Stimulated activated CD8-positive, alpha-beta memory T cell treated with anti-CD3 and anti-CD28 coated beads, Interleukin-15, amount 100 ng/mL, for 4 hours (primary cell): ENCODE measurements at regions not wholly inside any gene's neighbourhood (a gene's known extent, or its start where the extent isn't known, plus 50 kb on each side); places are given as distances from the start of the nearest gene placed in this dataset.

Experiments used
- DNase-seq, 2 donors: peaks; one replicate each; pipeline ENCODE4 v3.0.0-alpha.2; 2020; ENCODE audit warnings: low read depth in 2 of 2

DNA sequence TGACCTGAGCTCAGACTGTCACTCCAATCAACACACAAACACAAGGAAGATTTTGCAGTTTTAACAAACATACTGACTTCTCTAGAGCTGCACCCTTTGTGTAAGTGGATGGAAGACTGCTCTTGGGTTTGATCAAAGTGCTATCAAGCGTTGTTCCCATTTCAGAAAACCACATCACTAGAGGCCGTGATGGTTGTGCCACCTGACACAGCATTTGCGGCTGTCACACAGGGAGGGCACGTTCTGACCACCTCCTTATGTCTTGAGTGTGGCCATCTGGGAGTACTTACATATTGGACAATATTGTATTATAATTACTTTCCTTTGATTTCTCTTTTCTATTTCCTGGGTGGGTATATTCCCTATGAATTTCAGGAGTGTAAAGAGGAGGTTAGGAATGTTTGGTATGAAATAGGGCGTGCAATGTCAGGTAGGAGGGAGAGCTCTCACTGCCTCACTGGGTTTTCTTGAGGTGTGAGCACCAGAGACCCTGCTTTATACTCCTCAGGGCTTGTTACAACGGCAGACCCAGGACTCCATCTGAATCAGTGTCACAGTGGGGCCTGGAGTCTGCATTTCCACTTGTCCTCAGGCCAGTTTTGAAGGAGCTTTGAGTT, 74.3 kb downstream of the SYNE3 start:
- no peak for DNase-seq

GRCh38 chr14:95440951-95441350, 75.5 kb downstream of the SYNE3 start:
- no peak for DNase-seq

- no peak for DNase-seq
Measured at GRCh38 chr14:95440496-95440895, 76.0 kb downstream of the SYNE3 start.

DNA sequence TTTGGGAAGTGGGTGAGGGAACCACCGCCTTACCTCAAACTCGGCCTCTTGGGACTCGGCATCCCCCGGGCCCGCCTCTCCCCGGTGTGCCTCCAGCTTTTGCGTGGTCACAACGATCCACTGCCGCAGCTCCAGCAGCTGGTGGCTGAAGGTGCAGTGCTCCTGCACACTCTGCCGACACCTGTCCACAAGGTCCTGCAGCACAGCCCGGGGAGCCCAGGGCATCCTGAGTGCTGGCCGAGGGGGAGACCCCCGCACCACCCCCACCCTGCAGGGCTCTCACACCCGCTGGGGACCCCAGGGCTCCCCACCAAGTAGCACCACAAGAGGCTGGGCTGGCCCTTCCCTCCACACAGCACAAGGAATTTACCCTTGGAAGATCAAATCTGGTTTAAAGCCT, 76.6 kb downstream of the SYNE3 start:
- no peak for DNase-seq

GRCh38 chr14:95437715-95438114, 78.7 kb downstream of the SYNE3 start:
- DNase-seq = no peak

- no peak for DNase-seq
Measured at GRCh38 chr14:95436354-95436753, 80.1 kb downstream of the SYNE3 start.

DNA sequence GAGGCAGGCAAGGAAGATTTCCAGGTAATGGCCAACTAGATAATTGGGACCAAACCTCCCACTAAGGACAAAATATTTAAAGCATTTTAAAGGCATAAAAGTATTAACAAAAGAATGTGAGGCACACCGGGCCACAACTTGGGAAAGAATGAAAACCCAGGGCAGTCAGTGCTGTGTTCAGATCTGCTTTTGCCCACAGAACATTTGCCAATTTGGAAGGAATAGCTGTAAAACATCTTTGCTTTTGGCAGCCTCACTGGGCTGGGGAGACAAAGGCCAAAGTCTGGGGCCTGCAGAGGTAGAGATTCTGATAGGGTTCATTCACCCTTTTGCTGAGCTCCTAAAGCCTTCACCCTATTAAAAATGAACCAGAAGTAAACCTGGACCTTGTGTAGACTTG, 82.3 kb downstream of the SYNE3 start:
- no peak for DNase-seq

- no peak for DNase-seq
Measured at GRCh38 chr14:95433094-95433478, 83.4 kb downstream of the SYNE3 start.

DNA sequence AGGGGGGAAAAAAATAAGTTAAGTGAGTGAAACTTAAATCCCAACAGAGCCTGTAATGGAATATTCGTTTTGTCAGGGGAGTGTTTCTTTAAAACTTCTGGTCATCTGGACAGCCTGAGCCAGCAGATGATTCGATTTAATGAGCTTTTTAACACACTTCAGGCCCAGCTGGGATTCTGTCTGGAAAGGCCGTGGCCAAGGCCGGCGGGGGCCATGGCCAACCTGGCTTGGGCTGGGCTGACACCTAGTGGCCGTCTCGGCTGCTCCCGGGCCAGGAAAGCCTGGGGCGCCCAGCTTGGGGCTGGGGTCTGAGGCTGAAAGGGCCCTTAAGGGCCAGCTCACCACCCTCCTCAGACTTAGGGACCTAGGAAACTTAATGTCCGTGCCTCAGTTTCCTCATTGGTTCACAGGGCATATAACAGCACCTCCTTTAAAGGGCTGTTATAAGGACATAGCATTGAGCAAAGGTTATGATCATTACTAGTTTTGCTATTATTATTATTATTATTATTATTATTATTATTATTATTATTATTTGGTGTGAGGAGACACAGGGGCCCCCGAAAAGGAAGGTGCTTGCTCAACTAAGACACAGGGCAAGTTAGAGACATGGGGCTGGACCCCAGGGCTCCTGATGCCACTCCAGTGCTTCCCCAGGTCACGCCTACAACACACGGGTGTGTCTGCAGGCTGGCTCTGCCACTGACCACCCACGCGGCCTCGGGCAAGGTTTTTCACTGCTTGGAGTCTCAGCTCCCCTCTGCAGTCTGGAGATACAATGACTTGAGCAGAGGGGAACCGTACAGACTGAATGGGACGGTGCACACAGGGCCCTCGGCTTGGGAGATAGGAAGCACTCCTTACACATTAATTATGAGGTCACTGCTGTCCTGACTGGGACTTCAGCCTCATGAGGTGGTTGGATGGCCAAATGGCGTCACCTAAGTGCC, 84.0 kb downstream of the SYNE3 start:
- DNase-seq = no peak

GRCh38 chr14:95431199-95432143, 85.0 kb downstream of the SYNE3 start:
- DNase-seq = no peak

GRCh38 chr14:95428557-95428956, 87.9 kb downstream of the SYNE3 start:
- no peak for DNase-seq

DNA sequence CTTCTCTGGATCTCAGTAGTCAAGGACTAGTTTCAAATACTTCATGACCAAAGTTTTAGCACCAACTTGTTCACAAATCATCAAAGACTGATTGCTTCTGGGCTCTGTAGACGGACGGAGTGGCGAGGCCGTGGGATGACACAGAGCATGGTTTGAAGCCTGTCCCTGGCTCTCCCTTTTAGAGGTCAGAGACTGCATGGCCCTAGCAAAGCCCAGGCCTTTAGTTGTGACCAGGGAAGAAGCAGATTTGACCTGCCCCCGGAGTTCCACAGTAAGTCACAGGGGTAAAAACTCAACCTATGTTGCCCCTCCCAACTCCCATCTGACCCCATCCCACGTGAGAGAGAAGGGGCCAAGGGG, 90.4 kb downstream of the SYNE3 start:
- DNase-seq = no peak

DNA sequence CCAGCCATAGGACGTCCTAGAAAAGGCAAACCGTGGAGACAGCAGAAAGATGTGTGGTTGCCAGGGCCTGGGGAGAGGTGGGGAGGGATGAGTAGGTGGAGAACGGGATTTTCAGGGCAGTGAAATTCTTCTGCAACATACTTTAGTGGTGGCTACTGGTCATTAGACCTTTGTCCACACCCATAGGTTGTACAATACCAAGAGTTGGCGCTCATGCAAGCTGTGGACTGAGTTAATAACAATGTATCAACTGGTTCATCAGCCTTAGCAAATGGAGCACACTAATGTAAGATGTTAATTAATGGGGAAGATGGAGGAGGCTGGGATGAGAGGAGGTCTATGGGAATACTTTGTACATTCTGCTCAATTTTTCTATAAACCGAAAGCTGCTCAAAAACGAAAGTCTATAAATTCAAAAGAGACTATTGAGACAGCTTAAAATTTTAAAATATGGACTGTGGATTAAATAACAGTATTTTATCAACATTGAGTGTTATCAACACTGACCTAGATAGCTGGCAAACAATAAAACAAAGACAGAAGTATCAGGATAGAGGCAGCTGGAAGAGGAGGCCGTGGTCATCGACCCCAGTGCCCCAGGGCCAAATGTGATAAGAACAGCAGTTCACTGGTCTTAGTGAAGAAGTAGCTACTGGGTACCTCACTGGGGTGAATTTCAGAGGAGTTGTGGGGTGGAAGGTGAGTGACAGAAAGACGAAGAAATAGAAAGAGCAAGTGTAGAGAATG, 90.9 kb downstream of the SYNE3 start:
- DNase-seq = no peak

GRCh38 chr14:95424529-95424928, 91.9 kb downstream of the SYNE3 start:
- DNase-seq = no peak

DNA sequence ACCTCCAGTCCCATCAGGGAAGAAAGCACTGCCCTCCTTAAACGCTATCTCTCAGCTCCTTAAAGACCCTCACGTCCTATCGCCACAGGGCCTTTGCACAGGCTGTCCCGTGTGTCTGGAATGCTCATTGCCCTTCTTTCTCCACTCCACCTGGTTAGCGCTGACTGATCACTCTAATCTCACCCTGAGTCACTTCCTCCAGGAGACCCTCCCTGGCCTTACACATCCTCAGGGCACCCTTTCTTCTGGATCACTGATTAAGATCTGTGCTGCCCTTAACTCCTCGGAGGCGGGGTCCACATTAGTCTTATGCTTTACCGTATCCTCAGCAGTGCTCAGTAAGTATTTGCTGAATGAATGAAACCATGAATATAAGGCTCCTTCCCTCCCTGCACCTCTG, 94.7 kb downstream of the SYNE3 start:
- DNase-seq = no peak

GRCh38 chr14:95420060-95420459, 96.4 kb downstream of the SYNE3 start:
- no peak for DNase-seq

DNA sequence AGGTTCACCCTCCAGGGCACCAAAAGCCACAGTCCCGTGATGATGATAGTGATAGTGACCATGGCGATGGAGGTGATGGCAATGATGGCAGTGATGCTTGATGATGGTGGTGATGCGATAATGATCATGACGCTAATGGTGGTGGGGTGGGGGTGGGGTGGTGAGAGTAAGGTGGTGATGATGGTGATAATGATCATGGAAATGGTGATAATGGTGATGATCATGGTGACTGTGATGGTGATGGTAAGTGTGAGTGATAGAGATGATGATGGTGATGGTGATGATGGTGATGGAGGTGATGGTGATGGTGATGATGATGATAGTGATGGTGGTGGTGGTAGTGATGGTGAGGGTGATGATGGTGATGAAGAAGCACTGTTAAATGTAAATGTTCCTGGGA, 96.9 kb downstream of the SYNE3 start:
- no peak for DNase-seq

DNA sequence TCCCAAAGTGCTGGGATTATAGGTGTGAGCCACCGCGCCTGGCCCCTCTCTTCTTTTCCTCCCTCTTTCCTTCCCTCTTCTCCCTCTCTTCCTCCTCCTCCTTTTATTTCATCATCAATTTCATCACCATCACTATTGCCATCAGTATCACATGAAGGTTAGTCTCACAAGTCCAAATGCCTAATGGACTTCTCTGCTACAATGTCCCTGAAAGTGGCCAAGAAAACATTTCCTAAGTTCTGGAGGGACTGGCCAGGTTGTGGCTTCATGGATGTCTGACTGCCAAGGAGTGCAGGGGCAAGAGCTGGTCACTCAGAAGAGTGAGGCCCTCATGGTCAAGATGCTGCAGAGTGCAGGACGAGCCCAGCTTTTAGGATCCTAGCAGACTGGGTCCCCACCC, 97.6 kb downstream of the SYNE3 start:
- DNase-seq = no peak

DNA sequence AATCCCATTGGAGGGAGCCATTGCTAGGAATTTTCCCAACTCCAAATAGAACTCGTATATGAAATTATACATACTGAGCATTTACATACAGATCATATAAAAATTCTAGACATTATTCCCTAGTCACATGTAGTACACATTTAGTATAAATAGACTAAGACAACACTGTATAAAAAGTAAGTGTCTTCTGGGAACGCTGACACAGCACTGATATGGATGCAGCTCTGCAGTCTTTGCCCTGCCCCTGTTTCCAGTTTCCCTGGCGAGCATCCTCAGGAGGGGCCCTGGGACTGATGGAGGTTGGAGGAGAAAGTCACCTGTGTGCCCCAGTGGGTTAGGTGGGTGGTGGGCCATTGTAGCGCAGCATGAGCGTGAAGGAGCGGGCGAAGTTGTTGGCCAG, 97.8 kb upstream of the CLMN start:
- DNase-seq = no peak

- no peak for DNase-seq
Measured at GRCh38 chr14:95415993-95416392, 96.3 kb upstream of the CLMN start.
